ENCODE measurements at regions not wholly inside any gene's neighbourhood (a gene's known extent, or its start where the extent isn't known, plus 50 kb on each side); places are given as distances from the start of the nearest gene placed in this dataset.

GRCh38 chr11:13220148-13220547 is 57.4 kb upstream of the BMAL1 start:
- no peak for DNase-seq (ENCODE audit: low spot score)

- DNase-seq (ENCODE audit: low spot score), result no peak
Measured at GRCh38 chr11:13221722-13222121, 55.9 kb upstream of the BMAL1 start.

- no peak for DNase-seq (ENCODE audit: low spot score)
Measured at GRCh38 chr11:13222285-13222684, 55.3 kb upstream of the BMAL1 start.

GRCh38 chr11:13223112-13223511 is 54.5 kb upstream of the BMAL1 start:
- DNase-seq (ENCODE audit: low spot score), result no peak

GRCh38 chr11:13224324-13224723 is 53.3 kb upstream of the BMAL1 start:
- DNase-seq (ENCODE audit: low spot score), result no peak

GRCh38 chr11:13225038-13226001 is 52.3 kb upstream of the BMAL1 start:
- DNase-seq (ENCODE audit: low spot score), result no peak

- DNase-seq (ENCODE audit: low spot score), result no peak
Measured at GRCh38 chr11:13227676-13228255, 49.8 kb upstream of the BMAL1 start.

All from RKO (cell line).